Neuron (in vitro differentiated cells): ENCODE measurements at regions not wholly inside any gene's neighbourhood (a gene's known extent, or its start where the extent isn't known, plus 50 kb on each side); places are given as distances from the start of the nearest gene placed in this dataset.
"Not testable (repeated sequence)": the region's sequence is repeated elsewhere in the genome, so short reads cannot be mapped to it uniquely, and the experiment has no call there.

ENCODE experiments used
- H2AFZ ChIP-seq: one replicate; pipeline ENCODE4 v1.6.1; 2013; ENCODE audit warnings: low read depth, mild to moderate bottlenecking, inconsistent platforms, low read length, moderate library complexity
- H3K27me3 ChIP-seq: one replicate; pipeline ENCODE4 v1.6.1; 2013; ENCODE audit warnings: low read length; ENCODE audit not compliant: insufficient read depth
- H3K36me3 ChIP-seq: one replicate; pipeline ENCODE4 v1.6.1; 2013; ENCODE audit warnings: low read length; ENCODE audit not compliant: insufficient read depth
- H3K4me1 ChIP-seq: one replicate; pipeline ENCODE4 v1.6.1; 2013; ENCODE audit warnings: low read length; ENCODE audit not compliant: insufficient read depth
- H3K4me3 ChIP-seq: 2 replicates; pipeline ENCODE4 v1.5.1; 2013; ENCODE audit warnings: mild to moderate bottlenecking, low read length, moderate library complexity
- H3K9me3 ChIP-seq: one replicate; pipeline ENCODE4 v1.6.1; 2013; ENCODE audit warnings: low read length

- H3K4me3 ChIP-seq, H2AFZ ChIP-seq, H3K36me3 ChIP-seq, H3K4me1 ChIP-seq, H3K9me3 ChIP-seq, H3K27me3 ChIP-seq: not testable (repeated sequence)
Observed at GRCh38 chr16:66173796-66174195, 192.7 kb upstream of the CDH5 start.

GRCh38 chr16:66173181-66173580 lies 193.3 kb upstream of the CDH5 start:
- not testable (repeated sequence) for H3K4me1 ChIP-seq, H3K4me3 ChIP-seq, H3K9me3 ChIP-seq, H3K36me3 ChIP-seq, H2AFZ ChIP-seq, H3K27me3 ChIP-seq

DNA sequence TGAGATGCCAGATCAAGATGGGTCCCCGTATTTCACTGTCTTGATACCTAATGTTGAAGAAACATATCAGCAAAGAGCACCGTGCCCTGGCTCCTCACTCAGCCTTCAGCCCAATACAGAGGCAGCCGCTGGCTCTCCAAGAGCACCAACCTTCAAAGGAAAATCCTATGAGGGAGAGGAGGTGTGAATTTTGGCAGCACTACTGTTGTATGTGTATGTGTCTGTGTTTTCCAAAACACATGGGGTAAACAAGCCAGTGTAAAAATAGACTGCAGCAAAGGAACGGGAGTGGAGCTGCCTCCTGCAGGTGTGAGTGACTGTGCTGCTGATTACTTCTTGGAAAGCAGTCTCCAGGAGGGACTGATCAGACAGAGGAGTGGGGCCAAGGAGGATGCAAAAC lies 194.0 kb upstream of the CDH5 start:
- Histone ChIP-seq H3K4me3 (no peak overlapping the region), H3K9me3 (no peaks in the 10 kb centered on the region), H3K4me1 (no peaks in the 10 kb centered on the region), H2AFZ (no peak overlapping the region), H3K27me3 (no peaks in the 10 kb centered on the region), H3K36me3 (no peaks in the 10 kb centered on the region)

DNA sequence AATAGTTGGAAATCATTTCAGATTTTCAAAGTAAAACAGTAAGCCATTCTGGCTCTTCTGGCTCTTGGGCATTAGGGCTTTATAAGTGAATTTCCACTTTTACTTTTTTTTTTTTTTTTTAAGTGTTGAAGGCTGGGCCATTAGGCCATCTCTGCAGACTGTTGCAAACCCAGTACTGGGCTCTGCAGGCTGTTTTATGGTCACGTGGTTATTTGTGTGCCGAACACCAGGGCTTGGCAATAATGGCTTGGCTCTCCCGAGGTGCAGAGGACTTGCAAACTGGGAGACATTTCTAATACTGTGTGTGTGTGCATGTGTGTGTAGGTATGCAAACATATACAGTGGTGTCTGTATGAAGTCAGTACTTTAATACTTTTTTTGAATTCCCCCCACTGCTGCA lies 194.9 kb upstream of the CDH5 start:
- Histone ChIP-seq H3K9me3 (no peaks in the 10 kb centered on the region), H3K27me3 (no peaks in the 10 kb centered on the region), H3K4me3 (no peak overlapping the region), H3K4me1 (no peaks in the 10 kb centered on the region), H2AFZ (no peak overlapping the region), H3K36me3 (no peaks in the 10 kb centered on the region)

DNA sequence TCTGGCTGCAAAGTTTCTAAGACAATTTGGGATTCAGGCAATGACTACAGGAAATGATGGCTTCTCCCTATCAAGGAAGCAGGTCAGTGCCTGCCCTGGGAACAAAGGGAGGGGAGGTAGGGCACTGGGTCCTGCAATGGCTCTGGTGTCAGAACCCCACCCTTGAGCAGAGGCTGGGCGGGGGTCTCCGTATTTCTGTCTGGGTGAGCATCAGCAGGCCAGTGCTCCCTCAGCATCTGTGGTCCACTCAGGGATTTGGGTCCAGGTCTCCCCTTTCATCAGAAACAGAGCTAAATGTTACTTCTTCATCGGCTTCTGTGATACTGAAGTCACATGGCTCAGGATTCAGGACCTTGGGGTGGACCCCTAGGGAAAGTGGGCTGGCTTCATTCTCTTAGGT lies 195.5 kb upstream of the CDH5 start:
- no peaks in the 10 kb centered on the region for H3K27me3 ChIP-seq
- no peak overlapping the region for H3K4me3 ChIP-seq
- no peaks in the 10 kb centered on the region for H3K9me3 ChIP-seq
- H3K4me1 ChIP-seq = no peaks in the 10 kb centered on the region
- no peak overlapping the region for H2AFZ ChIP-seq
- H3K36me3 ChIP-seq = no peaks in the 10 kb centered on the region

- no peaks in the 10 kb centered on the region for H3K4me1 ChIP-seq
- H3K4me3 ChIP-seq = no peak overlapping the region
- H3K27me3 ChIP-seq = no peaks in the 10 kb centered on the region
- H3K36me3 ChIP-seq = no peaks in the 10 kb centered on the region
- no peak overlapping the region for H2AFZ ChIP-seq
- H3K9me3 ChIP-seq = no peaks in the 10 kb centered on the region
Observed at GRCh38 chr16:66169817-66170216, 196.7 kb upstream of the CDH5 start.

GRCh38 chr16:66168777-66169176 lies 197.7 kb upstream of the CDH5 start:
- Histone ChIP-seq H3K4me1 (no peaks in the 10 kb centered on the region), H3K9me3 (no peaks in the 10 kb centered on the region), H3K36me3 (no peaks in the 10 kb centered on the region), H3K4me3 (no peak overlapping the region), H3K27me3 (no peaks in the 10 kb centered on the region), H2AFZ (no peak overlapping the region)

GRCh38 chr16:66167564-66168291 lies 198.8 kb upstream of the CDH5 start:
- no peaks in the 10 kb centered on the region for H3K27me3 ChIP-seq
- no peaks in the 10 kb centered on the region for H3K4me1 ChIP-seq
- H3K9me3 ChIP-seq = no peaks in the 10 kb centered on the region
- no peak overlapping the region for H2AFZ ChIP-seq
- no peaks in the 10 kb centered on the region for H3K36me3 ChIP-seq
- no peak overlapping the region for H3K4me3 ChIP-seq

DNA sequence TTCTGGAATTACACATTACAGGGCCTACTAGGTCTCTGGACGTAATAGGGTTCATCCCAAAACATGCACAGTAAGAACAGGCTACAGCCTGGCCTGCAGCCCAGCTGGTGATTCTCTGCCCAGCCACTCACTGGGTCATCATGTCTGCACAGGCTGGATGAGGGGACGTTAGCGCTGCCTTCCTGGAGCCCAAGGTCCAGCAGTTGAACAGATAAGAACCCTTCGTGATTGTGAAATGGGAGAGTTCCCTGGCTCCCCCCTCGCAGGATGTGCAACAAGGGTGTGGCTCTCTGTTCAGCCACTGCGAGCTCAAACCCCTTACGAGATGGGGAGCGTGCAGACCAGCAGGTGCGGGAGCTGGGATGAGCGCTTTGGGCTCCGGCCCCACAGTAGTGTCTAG lies 200.0 kb upstream of the CDH5 start:
- no peaks in the 10 kb centered on the region for H3K4me1 ChIP-seq
- no peaks in the 10 kb centered on the region for H3K27me3 ChIP-seq
- no peaks in the 10 kb centered on the region for H3K9me3 ChIP-seq
- H3K36me3 ChIP-seq = no peaks in the 10 kb centered on the region
- no peak overlapping the region for H2AFZ ChIP-seq
- H3K4me3 ChIP-seq = no peak overlapping the region

DNA sequence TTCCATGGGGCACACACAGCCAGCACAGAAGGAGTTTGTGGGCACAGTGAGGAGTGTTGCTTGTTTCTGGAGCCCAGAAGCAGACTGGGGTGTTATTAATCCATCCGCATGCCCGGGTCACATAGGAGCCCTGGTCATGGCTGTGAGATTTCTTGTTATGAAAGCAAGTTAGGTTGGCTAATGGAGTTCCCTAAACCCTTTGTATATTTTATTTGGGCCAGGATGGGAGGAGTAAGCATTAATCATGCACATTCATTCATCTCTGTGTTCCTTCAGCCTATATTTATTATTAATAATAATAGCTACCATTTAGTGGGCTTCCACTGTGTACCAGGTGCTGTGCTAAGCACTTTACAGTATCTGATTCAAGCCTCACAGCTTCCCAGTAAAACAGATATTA lies 200.6 kb upstream of the CDH5 start:
- Histone ChIP-seq H3K27me3 (no peaks in the 10 kb centered on the region), H2AFZ (no peak overlapping the region)

DNA sequence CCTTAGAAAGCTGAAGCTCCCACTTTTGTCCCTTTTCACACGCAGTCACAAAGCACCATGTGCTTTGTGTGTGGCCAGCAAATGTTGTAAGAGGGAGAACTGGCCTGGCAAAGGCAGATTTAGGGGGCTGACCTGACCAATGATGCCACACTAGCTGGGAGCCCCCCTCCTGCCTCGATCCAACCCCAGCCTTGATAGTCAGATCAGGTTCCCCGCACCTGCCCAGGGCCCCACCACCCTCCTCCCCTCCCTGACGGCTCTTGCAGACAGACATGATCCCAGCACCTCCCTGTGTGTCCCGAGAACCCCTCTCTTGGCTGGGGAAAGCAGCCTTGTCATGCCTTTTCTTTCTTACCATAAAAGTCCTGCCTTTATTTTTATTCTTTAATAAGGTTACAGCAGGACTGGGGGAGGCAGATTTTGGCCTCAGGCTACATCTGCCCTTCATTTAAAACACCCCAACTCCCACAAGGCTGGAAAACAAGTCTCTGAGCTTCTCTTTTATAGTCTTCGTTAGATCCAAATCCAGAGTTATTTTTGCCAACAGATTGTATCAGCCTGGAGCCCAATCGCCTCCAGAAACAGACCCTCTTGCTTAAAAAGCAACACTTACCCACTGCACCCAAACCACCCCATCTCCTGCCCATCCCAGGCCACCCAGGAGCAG lies 201.8 kb upstream of the CDH5 start:
- no peak overlapping the region for H2AFZ ChIP-seq
- no peaks in the 10 kb centered on the region for H3K4me1 ChIP-seq
- H3K36me3 ChIP-seq = no peaks in the 10 kb centered on the region
- H3K4me3 ChIP-seq = no peak overlapping the region
- no peaks in the 10 kb centered on the region for H3K9me3 ChIP-seq
- H3K27me3 ChIP-seq = no peaks in the 10 kb centered on the region

More for the DNA sequence above, 200.6 kb upstream of the CDH5 start:
- H3K4me1 ChIP-seq = no peaks in the 10 kb centered on the region
- no peaks in the 10 kb centered on the region for H3K36me3 ChIP-seq
- H3K4me3 ChIP-seq = no peak overlapping the region
- H3K9me3 ChIP-seq = no peaks in the 10 kb centered on the region

DNA sequence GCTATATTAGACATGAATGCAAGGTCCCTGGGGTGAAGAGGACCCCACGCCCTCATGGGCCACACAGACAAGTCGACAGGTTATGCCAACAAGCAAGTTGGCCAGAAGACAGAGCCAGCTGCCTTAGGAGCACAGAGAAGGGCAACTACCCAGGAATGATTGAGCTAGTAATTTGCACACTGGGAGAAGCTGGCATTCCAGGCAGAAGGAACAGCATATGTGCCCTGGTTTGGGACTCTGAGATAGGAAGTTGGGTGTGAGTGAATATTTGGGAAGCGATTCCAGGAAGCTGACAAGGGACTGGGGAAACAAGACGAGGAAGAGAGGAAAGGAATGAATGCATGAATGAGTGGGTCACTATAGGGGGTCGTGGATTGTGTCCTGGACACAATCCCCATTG lies 203.7 kb upstream of the CDH5 start:
- Histone ChIP-seq H2AFZ (no peak overlapping the region), H3K4me1 (no peaks in the 10 kb centered on the region), H3K9me3 (no peaks in the 10 kb centered on the region), H3K36me3 (no peaks in the 10 kb centered on the region), H3K27me3 (no peaks in the 10 kb centered on the region), H3K4me3 (no peak overlapping the region)

- H3K4me1 ChIP-seq = no peaks in the 10 kb centered on the region
- no peak overlapping the region for H2AFZ ChIP-seq
- no peaks in the 10 kb centered on the region for H3K9me3 ChIP-seq
Observed at GRCh38 chr16:66161942-66162341, 204.5 kb upstream of the CDH5 start.

DNA sequence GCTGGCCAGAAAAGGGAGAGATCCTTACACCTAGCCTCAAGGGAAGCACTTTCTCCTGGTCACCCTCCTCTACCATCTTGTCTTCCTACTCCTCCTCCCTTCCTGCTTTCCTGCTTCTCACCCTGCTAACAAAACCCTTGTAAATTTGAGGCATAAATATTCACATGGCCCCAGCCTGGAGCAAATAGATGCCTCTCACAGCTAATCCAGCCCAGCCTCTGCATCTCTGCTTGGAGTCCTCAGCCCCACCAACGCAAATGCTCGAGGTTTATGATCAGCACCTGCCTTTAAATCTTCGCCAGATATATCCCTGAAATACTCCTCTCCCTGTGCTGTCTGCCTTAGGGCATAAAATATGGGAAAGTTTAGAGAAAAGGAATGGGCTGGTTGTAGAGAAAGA lies 205.2 kb upstream of the CDH5 start:
- H3K9me3 ChIP-seq = no peaks in the 10 kb centered on the region
- H3K27me3 ChIP-seq = no peaks in the 10 kb centered on the region
- no peaks in the 10 kb centered on the region for H3K36me3 ChIP-seq
- no peak overlapping the region for H3K4me3 ChIP-seq
- no peaks in the 10 kb centered on the region for H3K4me1 ChIP-seq
- no peak overlapping the region for H2AFZ ChIP-seq

More at GRCh38 chr16:66161942-66162341, 204.5 kb upstream of the CDH5 start:
- Histone ChIP-seq H3K27me3 (no peaks in the 10 kb centered on the region), H3K36me3 (no peaks in the 10 kb centered on the region), H3K4me3 (no peak overlapping the region)
